ENCODE measurements at regions not wholly inside any gene's neighbourhood (a gene's known extent, or its start where the extent isn't known, plus 50 kb on each side); places are given as distances from the start of the nearest gene placed in this dataset.
"Not testable (repeated sequence)": the region's sequence is repeated elsewhere in the genome, so short reads cannot be mapped to it uniquely, and the experiment has no call there.

GRCh38 chr6:119686240-119686639 lies 336.7 kb upstream of the MAN1A1 start:
- H3K9me3 Mint-ChIP-seq, result no peaks in the 10 kb centered on the region
- H3K27me3 Mint-ChIP-seq, result no peaks in the 10 kb centered on the region
- no peak overlapping the region for H3K27ac Mint-ChIP-seq
- H3K4me1 Mint-ChIP-seq, result no peaks in the 10 kb centered on the region
- no peak overlapping the region for H3K4me3 Mint-ChIP-seq
- no peaks in the 10 kb centered on the region for H3K36me3 Mint-ChIP-seq

GRCh38 chr6:119683671-119684070 lies 334.1 kb upstream of the MAN1A1 start:
- no peaks in the 10 kb centered on the region for H3K9me3 Mint-ChIP-seq
- H3K4me3 Mint-ChIP-seq, result no peak overlapping the region
- no peak overlapping the region for H3K27ac Mint-ChIP-seq
- no peaks in the 10 kb centered on the region for H3K4me1 Mint-ChIP-seq
- no peaks in the 10 kb centered on the region for H3K27me3 Mint-ChIP-seq
- H3K36me3 Mint-ChIP-seq, result no peaks in the 10 kb centered on the region

GRCh38 chr6:119683031-119683430 lies 333.5 kb upstream of the MAN1A1 start:
- H3K36me3 Mint-ChIP-seq, result no peaks in the 10 kb centered on the region
- H3K4me1 Mint-ChIP-seq, result no peaks in the 10 kb centered on the region
- no peaks in the 10 kb centered on the region for H3K9me3 Mint-ChIP-seq
- no peak overlapping the region for H3K4me3 Mint-ChIP-seq
- no peak overlapping the region for H3K27ac Mint-ChIP-seq
- no peaks in the 10 kb centered on the region for H3K27me3 Mint-ChIP-seq

GRCh38 chr6:119678961-119679360 lies 329.4 kb upstream of the MAN1A1 start:
- H3K9me3 Mint-ChIP-seq, result no peaks in the 10 kb centered on the region

GRCh38 chr6:119677384-119677783 lies 327.8 kb upstream of the MAN1A1 start:
- Mint-ChIP-seq H3K27ac (no peak overlapping the region), H3K4me3 (no peak overlapping the region), H3K36me3 (no peaks in the 10 kb centered on the region), H3K27me3 (no peaks in the 10 kb centered on the region), H3K4me1 (no peaks in the 10 kb centered on the region), H3K9me3 (no peaks in the 10 kb centered on the region)

More at GRCh38 chr6:119678961-119679360, 329.4 kb upstream of the MAN1A1 start:
- no peaks in the 10 kb centered on the region for H3K4me1 Mint-ChIP-seq
- H3K36me3 Mint-ChIP-seq, result no peaks in the 10 kb centered on the region
- no peak overlapping the region for H3K4me3 Mint-ChIP-seq
- H3K27ac Mint-ChIP-seq, result no peak overlapping the region
- H3K27me3 Mint-ChIP-seq, result no peaks in the 10 kb centered on the region

GRCh38 chr6:119676961-119677360 lies 327.4 kb upstream of the MAN1A1 start:
- H3K36me3 Mint-ChIP-seq, result no peaks in the 10 kb centered on the region
- no peak overlapping the region for H3K4me3 Mint-ChIP-seq
- no peaks in the 10 kb centered on the region for H3K4me1 Mint-ChIP-seq
- no peaks in the 10 kb centered on the region for H3K9me3 Mint-ChIP-seq
- no peaks in the 10 kb centered on the region for H3K27me3 Mint-ChIP-seq
- H3K27ac Mint-ChIP-seq, result no peak overlapping the region

- Mint-ChIP-seq H3K4me3 (no peak overlapping the region), H3K27ac (no peak overlapping the region), H3K36me3 (no peaks in the 10 kb centered on the region), H3K27me3 (no peaks in the 10 kb centered on the region), H3K9me3 (no peaks in the 10 kb centered on the region), H3K4me1 (no peaks in the 10 kb centered on the region)
These were observed 326.7 kb upstream of the MAN1A1 start for GRCh38 chr6:119676230-119676629.

GRCh38 chr6:119673741-119674140 lies 324.2 kb upstream of the MAN1A1 start:
- H3K36me3 Mint-ChIP-seq, result no peaks in the 10 kb centered on the region
- no peaks in the 10 kb centered on the region for H3K9me3 Mint-ChIP-seq
- H3K4me3 Mint-ChIP-seq, result no peak overlapping the region

GRCh38 chr6:119672725-119673124 lies 323.2 kb upstream of the MAN1A1 start:
- no peaks in the 10 kb centered on the region for H3K27me3 Mint-ChIP-seq
- no peaks in the 10 kb centered on the region for H3K9me3 Mint-ChIP-seq
- no peak overlapping the region for H3K4me3 Mint-ChIP-seq
- H3K27ac Mint-ChIP-seq, result no peak overlapping the region
- H3K4me1 Mint-ChIP-seq, result no peaks in the 10 kb centered on the region
- H3K36me3 Mint-ChIP-seq, result no peaks in the 10 kb centered on the region

More at GRCh38 chr6:119673741-119674140, 324.2 kb upstream of the MAN1A1 start:
- Mint-ChIP-seq H3K4me1 (no peaks in the 10 kb centered on the region), H3K27me3 (no peaks in the 10 kb centered on the region), H3K27ac (no peak overlapping the region)

- Mint-ChIP-seq H3K27ac (no peak overlapping the region), H3K4me3 (no peak overlapping the region), H3K9me3 (no peaks in the 10 kb centered on the region), H3K4me1 (no peaks in the 10 kb centered on the region), H3K36me3 (no peaks in the 10 kb centered on the region), H3K27me3 (no peaks in the 10 kb centered on the region)
These were observed 321.5 kb upstream of the MAN1A1 start for GRCh38 chr6:119671105-119671504.

GRCh38 chr6:119669221-119669620 lies 319.7 kb upstream of the MAN1A1 start:
- no peak overlapping the region for H3K4me3 Mint-ChIP-seq
- no peaks in the 10 kb centered on the region for H3K36me3 Mint-ChIP-seq
- H3K4me1 Mint-ChIP-seq, result no peaks in the 10 kb centered on the region

GRCh38 chr6:119665432-119665831 lies 315.9 kb upstream of the MAN1A1 start:
- H3K36me3 Mint-ChIP-seq, H3K27me3 Mint-ChIP-seq, H3K9me3 Mint-ChIP-seq, H3K4me3 Mint-ChIP-seq, H3K27ac Mint-ChIP-seq, H3K4me1 Mint-ChIP-seq: not testable (repeated sequence)

More at GRCh38 chr6:119669221-119669620, 319.7 kb upstream of the MAN1A1 start:
- Mint-ChIP-seq H3K27me3 (no peaks in the 10 kb centered on the region), H3K9me3 (no peaks in the 10 kb centered on the region), H3K27ac (no peak overlapping the region)

GRCh38 chr6:119661628-119662027 lies 312.1 kb upstream of the MAN1A1 start:
- no peaks in the 10 kb centered on the region for H3K27me3 Mint-ChIP-seq
- H3K4me1 Mint-ChIP-seq, result no peaks in the 10 kb centered on the region
- H3K27ac Mint-ChIP-seq, result no peak overlapping the region
- H3K36me3 Mint-ChIP-seq, result no peaks in the 10 kb centered on the region
- H3K9me3 Mint-ChIP-seq, result no peaks in the 10 kb centered on the region
- H3K4me3 Mint-ChIP-seq, result no peak overlapping the region

- Mint-ChIP-seq H3K27ac (no peak overlapping the region), H3K36me3 (no peaks in the 10 kb centered on the region), H3K27me3 (no peaks in the 10 kb centered on the region)
These were observed 311.5 kb upstream of the MAN1A1 start for GRCh38 chr6:119661078-119661477.

GRCh38 chr6:119658917-119659316 lies 309.4 kb upstream of the MAN1A1 start:
- no peak overlapping the region for H3K4me3 Mint-ChIP-seq
- H3K36me3 Mint-ChIP-seq, result no peaks in the 10 kb centered on the region
- H3K27ac Mint-ChIP-seq, result no peak overlapping the region
- H3K9me3 Mint-ChIP-seq, result no peaks in the 10 kb centered on the region
- no peaks in the 10 kb centered on the region for H3K27me3 Mint-ChIP-seq
- no peaks in the 10 kb centered on the region for H3K4me1 Mint-ChIP-seq

More at GRCh38 chr6:119661078-119661477, 311.5 kb upstream of the MAN1A1 start:
- H3K9me3 Mint-ChIP-seq, result no peaks in the 10 kb centered on the region
- H3K4me1 Mint-ChIP-seq, result no peaks in the 10 kb centered on the region
- H3K4me3 Mint-ChIP-seq, result no peak overlapping the region

GRCh38 chr6:119655124-119655523 lies 305.6 kb upstream of the MAN1A1 start:
- Mint-ChIP-seq H3K27me3 (no peaks in the 10 kb centered on the region), H3K9me3 (no peaks in the 10 kb centered on the region), H3K4me3 (no peak overlapping the region), H3K36me3 (no peaks in the 10 kb centered on the region), H3K4me1 (no peaks in the 10 kb centered on the region), H3K27ac (no peak overlapping the region)

- no peaks in the 10 kb centered on the region for H3K36me3 Mint-ChIP-seq
- H3K4me1 Mint-ChIP-seq, result no peaks in the 10 kb centered on the region
- H3K4me3 Mint-ChIP-seq, result no peak overlapping the region
- no peaks in the 10 kb centered on the region for H3K9me3 Mint-ChIP-seq
- no peak overlapping the region for H3K27ac Mint-ChIP-seq
- H3K27me3 Mint-ChIP-seq, result no peaks in the 10 kb centered on the region
These were observed 303.8 kb upstream of the MAN1A1 start for GRCh38 chr6:119653329-119653728.
